ENCODE measurements at regions not wholly inside any gene's neighbourhood (a gene's known extent, or its start where the extent isn't known, plus 50 kb on each side); places are given as distances from the start of the nearest gene placed in this dataset.

DNA sequence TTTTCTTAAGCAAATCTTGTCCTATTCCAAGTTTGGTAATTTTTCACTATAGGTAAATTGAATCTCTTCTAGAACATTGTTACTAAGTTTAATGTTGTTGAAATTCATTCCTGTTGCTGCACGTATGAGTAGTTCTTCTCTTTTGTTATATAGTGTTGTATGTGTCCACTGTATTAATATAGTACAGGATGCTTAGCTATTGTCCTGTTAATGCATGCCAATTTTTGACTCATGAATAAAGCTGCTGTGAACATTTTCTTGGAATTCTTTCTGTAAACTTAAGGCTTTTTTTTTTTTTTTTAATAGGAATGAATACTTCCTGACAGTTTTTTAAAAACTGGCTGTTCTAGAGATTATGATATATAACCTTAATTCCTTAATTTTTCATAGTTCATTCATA, 326.9 kb downstream of the SLC4A3 start:
- DNase-seq (ENCODE audit: low read depth) = no peak

GRCh38 chr2:219957820-219958219, 330.4 kb downstream of the SLC4A3 start:
- DNase-seq (ENCODE audit: low read depth) = no peak

DNA sequence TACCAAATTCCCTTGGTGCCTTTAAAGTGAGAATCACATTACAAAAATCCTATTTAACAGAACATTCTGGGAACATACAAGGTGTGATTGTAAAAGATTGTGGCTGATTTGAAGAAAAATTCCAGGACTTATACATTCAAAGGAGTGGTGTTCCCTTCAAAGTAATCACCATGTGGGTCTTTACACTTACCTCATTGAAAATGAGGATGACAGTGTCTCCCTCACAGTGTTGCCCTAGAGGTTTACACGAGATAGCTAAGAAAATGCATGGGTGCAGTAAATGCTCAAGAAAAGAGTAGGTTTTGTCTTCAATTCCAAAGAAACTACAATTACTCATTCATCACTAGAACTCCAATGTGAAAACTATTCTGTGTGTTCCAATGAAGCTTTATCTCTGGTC, 331.5 kb downstream of the SLC4A3 start:
- DNase-seq (ENCODE audit: low read depth) = no peak

DNA sequence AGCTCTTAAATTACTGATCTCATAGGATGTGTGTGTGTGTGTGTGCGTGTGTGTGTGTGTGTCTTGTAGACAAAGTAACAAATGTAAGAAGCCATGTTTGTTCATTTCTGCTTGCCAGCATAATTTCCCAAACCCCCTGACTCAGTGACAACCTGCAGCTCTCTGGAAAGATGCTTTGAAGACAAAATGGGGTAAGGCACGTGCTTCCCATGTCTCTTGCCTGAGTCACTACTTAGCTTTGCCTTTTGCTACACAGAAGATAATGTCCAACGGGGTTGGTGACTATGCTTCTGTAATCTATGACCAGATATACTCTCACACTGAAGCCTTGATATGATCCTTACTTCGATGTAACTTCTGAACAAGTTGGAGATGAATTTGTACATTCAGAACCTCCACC, 332.0 kb downstream of the SLC4A3 start:
- DNase-seq (ENCODE audit: low read depth) = no peak

DNA sequence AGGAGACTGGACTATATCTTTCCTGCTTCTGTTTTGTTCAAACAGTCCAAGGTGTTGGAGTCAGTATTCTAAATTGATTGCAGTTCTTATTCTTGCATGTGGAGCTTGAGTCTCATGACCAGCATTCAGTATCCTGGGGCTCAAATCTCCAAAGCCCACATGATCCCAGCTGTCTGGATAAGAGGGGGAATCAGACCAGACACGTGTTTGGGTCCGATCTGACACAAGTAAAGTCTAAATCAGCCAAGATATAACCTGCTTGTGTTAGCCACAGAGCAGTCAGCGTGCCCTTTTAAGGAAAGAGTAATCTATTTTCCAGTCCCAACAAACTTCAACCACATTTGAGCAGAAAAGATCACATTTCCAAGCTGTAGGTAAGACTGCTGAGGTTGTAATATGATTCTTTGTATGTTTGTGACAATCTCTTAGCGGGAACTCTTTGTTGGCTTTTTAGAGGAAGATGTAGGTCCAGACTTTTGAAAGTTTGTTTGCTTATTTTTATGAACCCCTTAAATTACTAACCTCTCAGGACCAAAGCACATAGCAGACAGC, 334.6 kb downstream of the SLC4A3 start:
- DNase-seq (ENCODE audit: low read depth) = no peak

- no peak for DNase-seq (ENCODE audit: low read depth)
These were observed 335.4 kb downstream of the SLC4A3 start for GRCh38 chr2:219962801-219963200.

GRCh38 chr2:219965287-219966194, 338.1 kb downstream of the SLC4A3 start:
- no peak for DNase-seq (ENCODE audit: low read depth)

DNA sequence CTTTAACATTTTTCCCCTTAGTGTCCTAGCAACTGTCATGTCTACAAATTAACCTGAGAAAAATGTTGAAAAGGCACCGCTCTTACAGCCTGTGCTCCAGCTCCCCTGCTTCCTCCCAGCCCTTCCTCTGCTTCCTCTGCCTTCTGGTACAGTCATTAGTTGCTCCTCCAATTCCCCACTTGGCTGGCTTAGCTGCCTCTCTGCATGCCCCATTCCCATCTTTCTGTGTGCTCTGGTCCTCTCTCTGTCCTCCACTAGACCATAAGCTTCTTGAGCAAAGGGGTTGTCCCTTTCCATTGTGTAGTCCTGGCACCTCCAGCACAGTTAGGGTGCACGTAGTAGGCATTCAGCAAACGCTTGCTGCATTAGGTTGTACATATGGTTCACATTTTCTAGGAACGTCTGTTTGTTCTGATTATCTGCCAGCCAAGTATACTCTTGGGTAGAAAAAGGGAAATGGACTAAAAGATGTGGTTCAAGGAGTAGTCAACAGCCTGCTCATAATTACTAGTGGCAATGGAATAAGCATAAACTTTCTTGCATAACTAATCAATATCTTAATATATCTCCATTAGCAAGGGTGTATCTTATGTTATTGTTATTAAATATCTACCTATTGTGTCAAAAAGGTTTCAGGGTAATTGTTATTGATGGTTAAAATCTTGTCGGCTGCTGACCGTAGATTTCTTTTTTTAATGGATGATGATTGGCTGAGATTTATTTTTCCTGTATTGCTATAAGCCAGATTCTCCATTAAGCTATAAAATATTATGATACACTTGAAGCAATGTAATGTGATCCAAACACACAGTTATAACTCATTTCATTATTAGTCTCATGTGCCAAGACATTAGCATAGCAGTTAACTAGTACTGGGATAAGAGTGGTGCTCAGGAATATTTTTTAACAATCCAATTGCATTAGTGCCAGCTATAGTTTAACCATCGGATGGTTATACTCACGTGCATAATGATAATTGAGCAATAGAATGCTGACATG, 340.1 kb downstream of the SLC4A3 start:
- DNase-seq (ENCODE audit: low read depth) = no peak

DNA sequence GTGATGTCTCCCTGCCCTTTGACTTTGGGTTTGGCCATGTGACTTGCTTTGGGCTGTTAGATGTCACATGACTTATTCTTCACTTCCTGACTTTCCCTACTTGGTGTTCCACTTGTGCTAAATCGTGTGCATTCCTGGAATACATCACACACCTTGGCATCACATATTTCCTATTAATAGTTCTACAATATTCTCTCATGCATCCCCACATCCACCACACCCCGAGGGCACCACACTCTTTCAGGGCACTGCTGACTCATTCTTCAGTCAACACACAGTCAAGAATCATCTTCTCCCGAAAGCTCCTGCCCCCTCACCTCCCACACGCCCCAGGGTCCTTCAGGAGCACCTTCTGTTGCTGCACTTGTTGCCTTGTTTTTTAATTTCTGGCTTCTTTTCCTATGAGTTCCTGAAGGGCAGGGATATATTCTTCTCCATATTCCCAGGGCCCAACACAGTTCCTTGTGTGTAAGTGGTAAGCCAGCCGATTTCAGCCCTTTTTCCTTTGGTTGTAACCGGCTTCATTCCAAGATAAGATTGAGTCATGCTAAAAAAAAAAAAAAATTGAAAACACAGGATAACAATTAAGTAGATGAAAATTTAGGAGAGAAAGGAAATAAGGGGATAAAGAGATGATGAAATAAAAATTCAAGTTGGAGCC, 341.4 kb downstream of the SLC4A3 start:
- DNase-seq (ENCODE audit: low read depth) = no peak

GRCh38 chr2:219969508-219969907, 342.1 kb downstream of the SLC4A3 start:
- no peak for DNase-seq (ENCODE audit: low read depth)

GRCh38 chr2:219973136-219973535, 345.7 kb downstream of the SLC4A3 start:
- DNase-seq (ENCODE audit: low read depth) = no peak

DNA sequence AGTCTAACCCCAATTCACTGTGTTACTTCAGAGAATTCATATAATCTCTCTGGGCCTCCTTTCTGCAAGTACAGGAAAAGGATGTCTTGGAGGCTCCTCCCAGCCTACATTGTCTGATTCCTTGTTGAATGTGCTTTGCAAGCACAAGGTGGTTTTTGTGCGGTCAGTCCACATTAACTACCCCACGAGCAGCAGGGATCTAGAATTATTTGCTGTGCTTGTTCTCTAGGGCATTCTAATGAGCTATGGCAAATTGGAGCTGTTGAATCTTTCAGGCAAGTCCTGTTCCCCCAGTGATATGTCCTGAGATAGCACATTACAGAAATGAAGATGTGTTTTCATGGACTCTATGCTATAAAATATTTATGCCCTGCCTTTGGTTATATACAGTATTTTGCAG, 349.4 kb downstream of the SLC4A3 start:
- no peak for DNase-seq (ENCODE audit: low read depth)

DNA sequence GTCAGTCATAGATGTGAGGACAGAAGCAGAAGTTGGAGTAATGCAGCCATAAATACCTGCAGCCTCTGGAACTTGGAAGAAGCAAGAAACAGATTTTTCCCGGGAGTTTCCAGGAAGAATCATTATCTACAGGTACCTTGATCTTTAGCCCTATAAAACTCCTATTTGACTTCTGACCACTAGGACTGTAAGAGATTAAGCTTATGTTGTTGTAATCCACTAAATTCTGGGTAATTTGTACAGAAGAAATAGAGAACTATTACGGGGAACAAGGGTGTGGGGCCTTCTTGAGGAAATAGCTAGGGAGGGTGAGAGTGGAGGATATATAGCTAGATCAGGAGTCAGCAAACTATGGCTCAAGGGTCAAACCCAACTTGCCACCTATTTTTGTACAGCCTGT, 353.2 kb downstream of the SLC4A3 start:
- DNase-seq (ENCODE audit: low read depth) = no peak

- no peak for DNase-seq (ENCODE audit: low read depth)
These were observed 356.4 kb downstream of the SLC4A3 start for GRCh38 chr2:219983836-219984235.

DNA sequence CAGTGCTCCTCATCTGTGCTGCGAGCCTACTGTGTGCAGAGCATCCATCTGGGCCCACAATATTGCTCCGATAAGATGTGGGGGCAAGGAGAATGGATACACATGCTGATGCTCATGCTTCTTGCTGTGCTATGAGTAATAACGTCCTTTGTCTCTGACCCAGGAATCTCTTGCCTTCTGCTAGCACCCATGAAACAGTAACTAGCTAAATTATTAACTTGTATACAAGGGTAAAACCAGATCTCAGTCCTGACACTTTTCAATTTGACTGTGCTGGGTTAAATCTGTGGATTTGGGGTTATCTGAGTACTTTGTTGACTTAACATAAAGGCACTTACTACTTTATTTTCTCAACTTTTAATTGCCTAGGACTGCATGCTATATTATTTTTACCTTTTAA, 357.6 kb downstream of the SLC4A3 start:
- DNase-seq (ENCODE audit: low read depth) = no peak

DNA sequence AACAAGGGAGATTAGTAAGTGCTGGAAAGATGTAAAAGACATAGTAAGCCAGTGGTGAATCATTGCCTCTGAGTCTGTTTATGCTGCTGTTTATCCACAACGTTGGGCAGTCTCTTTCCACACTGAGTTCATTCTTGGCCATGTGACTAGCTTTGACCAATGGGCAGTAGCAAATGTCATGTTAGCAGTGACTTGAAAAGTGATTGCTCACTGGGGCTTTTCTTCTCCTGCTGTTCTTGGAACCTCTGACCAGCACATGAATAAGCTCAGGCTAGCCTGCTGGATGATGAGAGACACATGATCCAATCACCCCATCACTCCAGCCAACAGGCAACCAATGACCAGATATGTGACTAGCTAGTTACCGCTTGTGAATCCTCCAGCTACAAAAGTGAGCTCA, 360.4 kb downstream of the SLC4A3 start:
- peak; percentile 82 for DNase-seq (ENCODE audit: low read depth)

- DNase-seq (ENCODE audit: low read depth) = no peak
These were observed 362.3 kb downstream of the SLC4A3 start for GRCh38 chr2:219989744-219990143.

DNA sequence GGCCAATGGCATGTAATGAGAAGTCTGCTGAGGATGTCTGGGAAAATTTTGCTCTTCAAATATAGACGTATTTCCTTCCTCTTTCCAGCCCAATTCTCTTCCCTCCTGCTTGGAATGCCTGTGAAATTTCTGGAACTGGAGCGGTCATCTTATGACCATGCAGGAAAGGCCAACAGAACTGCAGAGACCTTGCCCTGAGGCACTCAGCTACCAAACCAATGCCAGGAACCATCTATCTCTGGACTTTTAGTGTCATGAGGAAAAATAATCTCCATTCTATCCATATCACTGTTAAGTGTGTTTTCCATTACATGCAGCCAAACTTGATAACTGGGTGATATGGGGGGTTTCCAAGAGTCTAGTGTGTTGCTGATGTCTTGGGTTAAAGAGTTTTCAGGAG, 363.7 kb downstream of the SLC4A3 start:
- no peak for DNase-seq (ENCODE audit: low read depth)

DNA sequence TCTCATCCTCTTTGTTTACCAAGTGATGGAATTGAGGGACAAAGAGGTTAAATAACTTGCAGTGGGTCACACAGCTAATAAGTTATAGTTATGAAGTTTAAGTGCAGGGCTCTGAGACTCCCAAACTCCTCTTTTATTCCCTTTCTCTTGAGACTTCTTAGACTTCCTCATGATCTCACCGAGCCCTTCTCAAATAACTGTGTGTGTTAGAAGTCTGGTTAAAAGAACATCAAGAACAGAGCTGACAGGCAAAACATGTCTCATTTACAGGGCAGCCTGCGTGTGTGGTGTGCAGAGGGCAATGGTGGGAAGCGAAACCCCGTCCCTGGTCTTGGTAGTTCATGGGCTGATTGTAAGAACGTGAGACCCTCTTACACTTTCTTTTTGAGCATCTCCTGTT, 368.0 kb downstream of the SLC4A3 start:
- DNase-seq (ENCODE audit: low read depth) = no peak

GRCh38 chr2:219995991-219996765, 368.7 kb downstream of the SLC4A3 start:
- no peak for DNase-seq (ENCODE audit: low read depth)

- no peak for DNase-seq (ENCODE audit: low read depth)
These were observed 370.0 kb downstream of the SLC4A3 start for GRCh38 chr2:219997341-219997851.

Measured in non-pigmented ciliary epithelial cell (primary cell).